BLaER1 (cell line): ENCODE measurements at regions not wholly inside any gene's neighbourhood (a gene's known extent, or its start where the extent isn't known, plus 50 kb on each side); places are given as distances from the start of the nearest gene placed in this dataset.

ENCODE experiments used
- H3K27ac ChIP-seq: shearing (Covaris generic); formaldehyde crosslinking; 2 replicates; pipeline ENCODE4 v1.8.1; 2022
- H3K27me3 ChIP-seq: shearing (Covaris generic); formaldehyde crosslinking; 2 replicates; pipeline ENCODE4 v1.8.1; 2022
- H3K36me3 ChIP-seq: shearing (Covaris generic); formaldehyde crosslinking; 2 replicates; pipeline ENCODE4 v1.8.1; 2022
- H3K4me1 ChIP-seq: shearing (Covaris generic); formaldehyde crosslinking; 2 replicates; pipeline ENCODE4 v1.8.1; 2022
- H3K4me2 ChIP-seq: shearing (Covaris generic); formaldehyde crosslinking; 2 replicates; pipeline ENCODE4 v1.8.1; 2022
- H3K4me3 ChIP-seq: shearing (Covaris generic); formaldehyde crosslinking; 2 replicates; pipeline ENCODE4 v1.8.1; 2022
- H3K9ac ChIP-seq: shearing (Covaris generic); formaldehyde crosslinking; 2 replicates; pipeline ENCODE4 v1.8.1; 2022
- H3K9me3 ChIP-seq: shearing (Covaris generic); formaldehyde crosslinking; 2 replicates; pipeline ENCODE4 v1.8.1; 2022
- H4K20me1 ChIP-seq: shearing (Covaris generic); formaldehyde crosslinking; 2 replicates; pipeline ENCODE4 v1.8.1; 2022
- Cebpa-rat ChIP-seq: shearing (Covaris generic); IDR thresholded peaks from 2 replicates; pipeline ENCODE4 v1.8.1; 2022

GRCh38 chr1:82091729-82092128 is 291.0 kb downstream of the ADGRL2 start:
- Histone ChIP-seq H3K27ac (no peak overlapping the region), H3K9me3 (no peaks in the 10 kb centered on the region), H3K4me2 (no peak overlapping the region), H3K27me3 (no peaks in the 10 kb centered on the region), H4K20me1 (no peaks in the 10 kb centered on the region), H3K4me1 (no peaks in the 10 kb centered on the region), H3K36me3 (no peaks in the 10 kb centered on the region), H3K4me3 (no peak overlapping the region), H3K9ac (no peak overlapping the region)
- TF ChIP-seq Cebpa-rat = no peak

GRCh38 chr1:82091265-82091664 is 290.5 kb downstream of the ADGRL2 start:
- Histone ChIP-seq H3K4me1 (no peaks in the 10 kb centered on the region), H3K36me3 (no peaks in the 10 kb centered on the region), H3K27ac (no peak overlapping the region), H3K9ac (no peak overlapping the region), H3K4me3 (no peak overlapping the region), H3K27me3 (no peaks in the 10 kb centered on the region), H3K4me2 (no peak overlapping the region), H3K9me3 (no peaks in the 10 kb centered on the region), H4K20me1 (no peaks in the 10 kb centered on the region)
- TF ChIP-seq Cebpa-rat = no peak

- TF ChIP-seq Cebpa-rat = no peak
- Histone ChIP-seq H3K4me3 (no peak overlapping the region), H3K36me3 (no peaks in the 10 kb centered on the region), H3K27ac (no peak overlapping the region), H3K9me3 (no peaks in the 10 kb centered on the region), H3K9ac (no peak overlapping the region), H3K27me3 (no peaks in the 10 kb centered on the region), H4K20me1 (no peaks in the 10 kb centered on the region), H3K4me2 (no peak overlapping the region), H3K4me1 (no peaks in the 10 kb centered on the region)
These were observed 289.4 kb downstream of the ADGRL2 start for GRCh38 chr1:82090104-82090503.

DNA sequence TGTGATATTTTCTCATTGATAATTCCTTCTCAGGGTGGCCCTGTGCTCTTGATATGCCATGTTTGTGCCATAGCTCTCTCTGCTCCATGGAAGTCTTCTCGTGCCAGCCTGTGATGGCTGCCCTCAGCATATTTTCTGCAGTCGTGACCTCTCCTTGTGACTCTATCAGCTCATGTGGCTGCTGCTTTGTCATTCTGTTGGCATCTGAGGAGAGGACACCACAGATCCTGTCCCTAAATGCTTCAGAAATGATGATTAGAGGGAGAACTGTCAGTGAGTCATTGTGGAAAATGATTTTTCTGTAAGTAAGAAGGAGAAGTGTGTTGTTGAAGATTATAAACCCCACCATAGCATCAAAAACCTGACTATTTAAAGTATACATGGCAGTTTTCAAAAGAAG is 286.0 kb downstream of the ADGRL2 start:
- TF ChIP-seq Cebpa-rat = no peak
- Histone ChIP-seq H3K4me3 (no peak overlapping the region), H3K27ac (no peak overlapping the region), H3K4me2 (no peak overlapping the region), H4K20me1 (no peaks in the 10 kb centered on the region), H3K27me3 (no peaks in the 10 kb centered on the region), H3K9me3 (no peaks in the 10 kb centered on the region), H3K36me3 (no peaks in the 10 kb centered on the region), H3K9ac (no peak overlapping the region), H3K4me1 (no peaks in the 10 kb centered on the region)

- Histone ChIP-seq H3K27ac (no peak overlapping the region), H3K4me3 (no peak overlapping the region), H3K27me3 (no peaks in the 10 kb centered on the region), H3K4me1 (no peaks in the 10 kb centered on the region), H3K9ac (no peak overlapping the region), H4K20me1 (no peaks in the 10 kb centered on the region), H3K9me3 (no peaks in the 10 kb centered on the region), H3K36me3 (no peaks in the 10 kb centered on the region), H3K4me2 (no peak overlapping the region)
- TF ChIP-seq Cebpa-rat = no peak
These were observed 278.9 kb downstream of the ADGRL2 start for GRCh38 chr1:82079607-82080006.

DNA sequence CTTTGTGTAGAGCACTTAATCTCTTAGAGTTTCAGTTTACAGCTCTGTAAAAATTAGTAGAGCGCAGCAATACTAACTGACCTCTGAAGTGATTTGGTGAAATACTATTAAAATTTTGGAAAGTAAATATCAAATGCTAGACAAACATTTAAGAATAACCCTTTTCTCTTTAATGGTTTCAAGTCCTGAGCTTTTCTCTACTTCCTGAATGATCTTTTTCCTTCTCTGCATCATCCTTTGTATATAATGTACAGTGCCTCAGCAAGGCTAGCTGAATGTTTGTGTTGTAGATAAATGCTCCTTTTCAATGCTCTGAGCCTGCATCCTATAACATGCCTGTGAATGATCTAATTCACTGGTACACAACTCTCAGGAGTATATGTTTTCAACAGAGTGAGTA is 272.9 kb downstream of the ADGRL2 start:
- Histone ChIP-seq H3K4me1 (no peaks in the 10 kb centered on the region), H3K9ac (no peak overlapping the region), H3K4me3 (no peak overlapping the region), H4K20me1 (no peaks in the 10 kb centered on the region), H3K4me2 (no peak overlapping the region), H3K9me3 (no peaks in the 10 kb centered on the region), H3K36me3 (no peaks in the 10 kb centered on the region), H3K27ac (no peak overlapping the region), H3K27me3 (no peaks in the 10 kb centered on the region)
- no peak for TF ChIP-seq Cebpa-rat

DNA sequence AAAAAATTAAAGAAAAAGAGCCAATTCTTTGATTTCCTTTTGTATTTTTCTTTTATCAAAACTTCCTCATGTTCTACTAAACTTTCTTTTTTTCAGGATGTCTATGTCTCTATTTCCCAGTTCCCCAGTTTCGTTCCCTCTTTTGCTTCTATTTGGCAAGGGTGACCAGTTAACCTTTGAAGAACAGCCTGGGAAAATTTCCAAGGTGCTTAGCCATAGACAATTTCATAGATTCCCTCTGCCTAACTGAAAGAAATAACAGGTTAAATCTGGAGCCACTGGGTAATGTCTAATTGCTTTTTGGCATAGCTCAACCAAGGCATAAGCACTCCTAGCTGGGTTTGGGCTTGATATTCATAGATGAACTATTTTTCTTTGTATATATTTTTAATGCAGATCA is 272.3 kb downstream of the ADGRL2 start:
- Histone ChIP-seq H3K4me3 (no peak overlapping the region), H3K4me2 (no peak overlapping the region), H3K27ac (no peak overlapping the region), H3K9me3 (no peaks in the 10 kb centered on the region), H3K9ac (no peak overlapping the region), H4K20me1 (no peaks in the 10 kb centered on the region), H3K36me3 (no peaks in the 10 kb centered on the region), H3K27me3 (no peaks in the 10 kb centered on the region), H3K4me1 (no peaks in the 10 kb centered on the region)
- TF ChIP-seq Cebpa-rat = no peak

DNA sequence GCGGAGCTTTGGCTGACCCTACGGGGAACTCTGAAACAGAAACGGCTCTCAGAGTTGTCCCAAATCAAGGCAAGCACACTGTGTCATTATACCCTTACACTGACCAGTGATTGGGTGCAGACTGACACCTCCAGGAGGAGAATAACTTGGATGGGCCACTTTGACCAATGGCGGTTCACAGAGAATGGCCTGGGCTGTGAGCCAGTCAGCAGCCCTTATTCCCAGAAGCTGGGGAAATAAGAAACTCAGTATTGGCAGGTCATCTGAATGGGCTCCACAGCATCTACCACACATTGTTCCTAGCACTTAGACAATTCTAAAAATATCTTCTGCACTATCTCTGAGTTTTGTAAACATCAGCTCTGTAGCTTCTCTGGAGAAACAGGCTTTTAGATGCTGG is 265.2 kb downstream of the ADGRL2 start:
- no peak overlapping the region for H3K27ac ChIP-seq
- no peaks in the 10 kb centered on the region for H3K27me3 ChIP-seq
- TF ChIP-seq Cebpa-rat = no peak
- H3K4me3 ChIP-seq = no peak overlapping the region
- no peaks in the 10 kb centered on the region for H4K20me1 ChIP-seq
- H3K4me1 ChIP-seq = no peaks in the 10 kb centered on the region
- no peak overlapping the region for H3K9ac ChIP-seq
- no peak overlapping the region for H3K4me2 ChIP-seq
- no peaks in the 10 kb centered on the region for H3K9me3 ChIP-seq
- no peaks in the 10 kb centered on the region for H3K36me3 ChIP-seq

DNA sequence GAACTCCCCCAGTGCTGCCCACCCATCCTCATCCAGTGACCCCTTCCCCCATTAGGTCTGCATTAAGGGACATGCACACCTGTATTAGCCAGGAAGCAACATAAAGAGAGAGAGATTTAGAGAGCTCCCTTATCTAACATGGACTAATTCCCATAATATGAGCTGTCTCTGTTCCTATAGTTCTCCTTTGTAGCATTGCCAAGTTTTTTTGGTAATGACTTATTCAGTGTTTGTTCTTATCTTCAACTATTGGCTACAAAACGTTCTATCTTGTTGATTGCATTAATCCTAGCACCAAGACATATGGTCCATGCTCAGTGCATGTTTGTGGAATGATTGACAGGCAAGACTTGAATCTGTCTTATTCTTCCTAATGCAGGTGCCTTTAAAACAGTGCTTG is 264.0 kb downstream of the ADGRL2 start:
- no peak for TF ChIP-seq Cebpa-rat
- Histone ChIP-seq H3K9ac (no peak overlapping the region), H3K27ac (no peak overlapping the region), H3K4me2 (no peak overlapping the region), H4K20me1 (no peaks in the 10 kb centered on the region), H3K4me1 (no peaks in the 10 kb centered on the region), H3K36me3 (no peaks in the 10 kb centered on the region), H3K27me3 (no peaks in the 10 kb centered on the region), H3K9me3 (no peaks in the 10 kb centered on the region), H3K4me3 (no peak overlapping the region)

DNA sequence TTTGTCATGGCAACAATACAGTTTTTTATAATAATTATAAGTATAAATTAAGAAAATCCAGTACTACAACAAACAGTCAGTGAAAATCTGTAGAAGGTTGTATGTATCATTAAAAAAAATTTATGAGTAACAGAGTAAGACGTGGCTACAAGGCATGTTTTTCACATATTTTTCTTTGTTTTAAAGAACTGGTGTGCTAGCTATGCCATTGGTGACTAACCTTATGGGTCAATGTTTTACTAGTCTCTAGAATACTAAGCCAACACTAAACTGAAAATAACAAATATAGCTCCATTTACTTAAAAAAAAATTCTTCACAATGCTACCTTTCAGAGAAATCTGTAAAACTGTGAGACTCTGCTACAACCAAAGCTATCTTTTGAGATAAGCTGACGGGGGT is 261.5 kb downstream of the ADGRL2 start:
- Histone ChIP-seq H3K36me3 (no peaks in the 10 kb centered on the region), H3K9me3 (no peaks in the 10 kb centered on the region), H3K4me3 (no peak overlapping the region), H3K9ac (no peak overlapping the region), H3K27ac (no peak overlapping the region), H4K20me1 (no peaks in the 10 kb centered on the region), H3K4me1 (no peaks in the 10 kb centered on the region), H3K27me3 (no peaks in the 10 kb centered on the region), H3K4me2 (no peak overlapping the region)
- TF ChIP-seq Cebpa-rat = no peak

- Histone ChIP-seq H3K4me1 (no peaks in the 10 kb centered on the region), H3K36me3 (no peaks in the 10 kb centered on the region), H3K4me3 (no peak overlapping the region), H3K4me2 (no peak overlapping the region), H3K9me3 (no peaks in the 10 kb centered on the region), H3K27me3 (no peaks in the 10 kb centered on the region), H4K20me1 (no peaks in the 10 kb centered on the region), H3K9ac (no peak overlapping the region), H3K27ac (no peak overlapping the region)
- no peak for TF ChIP-seq Cebpa-rat
These were observed 259.2 kb downstream of the ADGRL2 start for GRCh38 chr1:82059959-82060358.
